ENCODE measurements at regions not wholly inside any gene's neighbourhood (a gene's known extent, or its start where the extent isn't known, plus 50 kb on each side); places are given as distances from the start of the nearest gene placed in this dataset.

DNA sequence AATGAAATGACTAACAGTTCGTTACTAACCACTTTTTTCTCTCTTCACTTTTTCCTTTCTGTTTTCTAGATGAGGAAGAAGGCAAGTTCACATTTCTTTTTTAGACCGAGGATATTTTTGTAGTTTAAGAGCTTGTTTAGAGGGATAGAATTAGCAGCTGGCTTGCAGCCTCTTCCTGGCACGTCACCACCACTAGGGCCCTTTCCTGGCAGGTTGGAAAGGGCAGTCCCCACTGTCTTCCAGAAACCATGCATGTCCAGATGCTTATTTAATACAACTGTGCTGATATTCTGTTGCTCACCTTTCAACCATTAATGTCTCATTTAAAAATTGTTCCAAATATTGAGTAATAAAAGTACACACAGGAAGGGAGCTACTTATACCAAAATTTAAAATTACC is 209.5 kb upstream of the PACRGL start:
- no peak for TF ChIP-seq EP300 (IDR thresholded peaks at IDR 0.05; ENCODE audit: borderline replicate concordance)
- no peak for TF ChIP-seq CEBPB (IDR thresholded peaks at IDR 0.05)
- TF ChIP-seq REST (IDR thresholded peaks at IDR 0.05; ENCODE audit: low read depth): no peak
- TF ChIP-seq CREB1 (IDR thresholded peaks at IDR 0.05; ENCODE audit: low read depth): no peak
- TF ChIP-seq TAF1 (IDR thresholded peaks at IDR 0.05; ENCODE audit: low read depth): no peak
- TF ChIP-seq NFIC (IDR thresholded peaks at IDR 0.05): no peak
- no peak for TF ChIP-seq YY1 (IDR thresholded peaks at IDR 0.05; ENCODE audit: low read depth)
- no peak for TF ChIP-seq FOXM1 (IDR thresholded peaks at IDR 0.05; ENCODE audit: borderline replicate concordance, low read depth)
- TF ChIP-seq TEAD4 (IDR thresholded peaks at IDR 0.05): no peak
- TF ChIP-seq RAD21 (IDR thresholded peaks at IDR 0.05; ENCODE audit: low read depth): no peak
- TF ChIP-seq, protein P1, sequence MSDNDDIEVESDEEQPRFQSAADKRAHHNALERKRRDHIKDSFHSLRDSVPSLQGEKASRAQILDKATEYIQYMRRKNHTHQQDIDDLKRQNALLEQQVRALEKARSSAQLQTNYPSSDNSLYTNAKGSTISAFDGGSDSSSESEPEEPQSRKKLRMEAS (IDR thresholded peaks at IDR 0.05): no peak
- no peak for TF ChIP-seq ZBTB7A (IDR thresholded peaks at IDR 0.05; ENCODE audit: low read depth)
- no peak for TF ChIP-seq USF1 (IDR thresholded peaks at IDR 0.05)
